HEK293 (cell line): ENCODE measurements at regions not wholly inside any gene's neighbourhood (a gene's known extent, or its start where the extent isn't known, plus 50 kb on each side); places are given as distances from the start of the nearest gene placed in this dataset.
"Not testable (repeated sequence)": the region's sequence is repeated elsewhere in the genome, so short reads cannot be mapped to it uniquely, and the experiment has no call there.

ENCODE experiments used
- YY1 ChIP-seq: fragments of 450-650 bp; formaldehyde crosslinking; IDR thresholded peaks from 2 replicates; pipeline ENCODE4 v1.5.1; 2018; ENCODE audit warnings: missing biosample characterization, missing genetic modification characterization
- ZNF2 ChIP-seq: fragments of 450-650 bp; formaldehyde crosslinking; IDR thresholded peaks from 2 replicates; pipeline ENCODE4 v1.5.1; 2016; ENCODE audit warnings: missing biosample characterization, missing genetic modification characterization
- ZNF324 ChIP-seq: fragments of 450-650 bp; formaldehyde crosslinking; IDR thresholded peaks from 2 replicates; pipeline ENCODE4 v1.5.1; 2016; ENCODE audit warnings: missing biosample characterization, missing genetic modification characterization
- ZNF341 ChIP-seq: fragments of 450-650 bp; formaldehyde crosslinking; IDR thresholded peaks from 2 replicates; pipeline ENCODE4; 2016; ENCODE audit warnings: low read depth, missing biosample characterization, missing genetic modification characterization
- ZNF548 ChIP-seq: fragments of 450-650 bp; formaldehyde crosslinking; IDR thresholded peaks from 2 replicates; pipeline ENCODE4 v1.5.1; 2016; ENCODE audit warnings: missing biosample characterization, missing genetic modification characterization
- ZNF580 ChIP-seq: fragments of 450-650 bp; formaldehyde crosslinking; IDR thresholded peaks from 2 replicates; pipeline ENCODE4 v1.5.1; 2016; ENCODE audit warnings: missing biosample characterization, missing genetic modification characterization
- TF ChIP-seq, protein P1 (sequence below): fragments of 450-650 bp; formaldehyde crosslinking; IDR thresholded peaks from 2 replicates; pipeline ENCODE4 v1.5.1; 2016; ENCODE audit warnings: missing biosample characterization, missing genetic modification characterization

DNA sequence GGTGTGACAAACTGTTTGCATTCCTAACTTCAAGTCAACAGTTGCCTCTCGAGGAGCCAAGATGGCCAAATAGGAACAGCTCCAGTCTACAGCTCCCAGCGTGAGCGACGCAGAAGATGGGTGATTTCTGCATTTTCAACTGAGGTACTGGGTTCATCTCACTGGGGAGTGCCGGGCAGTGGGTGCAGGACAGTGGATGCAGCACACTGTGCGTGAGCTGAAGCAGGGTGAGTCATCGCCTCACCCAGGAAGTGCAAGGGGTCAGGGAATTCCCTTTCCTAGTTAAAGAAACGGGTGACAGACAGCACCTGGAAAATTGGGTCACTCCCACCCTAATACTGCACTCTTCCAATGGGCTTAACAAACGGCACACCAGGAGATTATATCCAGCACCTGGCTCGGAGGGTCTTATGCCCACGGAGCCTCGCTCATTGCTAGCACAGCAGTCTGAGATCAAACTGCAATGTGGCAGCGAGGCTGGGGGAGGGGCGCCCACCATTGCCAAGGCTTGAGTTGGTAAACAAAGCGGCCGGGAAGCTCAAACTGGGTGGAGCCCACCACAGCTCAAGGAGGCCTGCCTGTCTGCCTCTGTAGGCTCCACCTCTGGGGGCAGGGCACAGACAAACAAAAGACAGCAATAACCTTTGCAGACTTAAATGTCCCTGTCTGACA, 75.1 kb upstream of the ST3GAL5 start:
- TF ChIP-seq, protein P1, sequence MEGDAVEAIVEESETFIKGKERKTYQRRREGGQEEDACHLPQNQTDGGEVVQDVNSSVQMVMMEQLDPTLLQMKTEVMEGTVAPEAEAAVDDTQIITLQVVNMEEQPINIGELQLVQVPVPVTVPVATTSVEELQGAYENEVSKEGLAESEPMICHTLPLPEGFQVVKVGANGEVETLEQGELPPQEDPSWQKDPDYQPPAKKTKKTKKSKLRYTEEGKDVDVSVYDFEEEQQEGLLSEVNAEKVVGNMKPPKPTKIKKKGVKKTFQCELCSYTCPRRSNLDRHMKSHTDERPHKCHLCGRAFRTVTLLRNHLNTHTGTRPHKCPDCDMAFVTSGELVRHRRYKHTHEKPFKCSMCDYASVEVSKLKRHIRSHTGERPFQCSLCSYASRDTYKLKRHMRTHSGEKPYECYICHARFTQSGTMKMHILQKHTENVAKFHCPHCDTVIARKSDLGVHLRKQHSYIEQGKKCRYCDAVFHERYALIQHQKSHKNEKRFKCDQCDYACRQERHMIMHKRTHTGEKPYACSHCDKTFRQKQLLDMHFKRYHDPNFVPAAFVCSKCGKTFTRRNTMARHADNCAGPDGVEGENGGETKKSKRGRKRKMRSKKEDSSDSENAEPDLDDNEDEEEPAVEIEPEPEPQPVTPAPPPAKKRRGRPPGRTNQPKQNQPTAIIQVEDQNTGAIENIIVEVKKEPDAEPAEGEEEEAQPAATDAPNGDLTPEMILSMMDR (tag by site-specific recombination) = not testable (repeated sequence)
- not testable (repeated sequence) for TF ChIP-seq ZNF341; YY1 (tag by site-specific recombination); ZNF2 (tag by site-specific recombination); ZNF580 (tag by site-specific recombination); ZNF548 (tag by site-specific recombination); ZNF324 (tag by site-specific recombination)
